H9 (cell line): ENCODE measurements at regions not wholly inside any gene's neighbourhood (a gene's known extent, or its start where the extent isn't known, plus 50 kb on each side); places are given as distances from the start of the nearest gene placed in this dataset.

Experiments
- DNase-seq: peaks from one replicate; pipeline ENCODE4 v3.0.0-alpha.2; 2017
- H2AFZ ChIP-seq: one replicate; pipeline ENCODE4 v1.6.1; 2013; ENCODE audit warnings: mild to moderate bottlenecking, low read length, control low read depth, moderate library complexity
- H2AK5ac ChIP-seq: 2 replicates; pipeline ENCODE4 v1.6.1; 2013; ENCODE audit warnings: low read length, control low read depth, mixed read lengths; ENCODE audit not compliant: insufficient read length
- H2BK120ac ChIP-seq: one replicate; pipeline ENCODE4 v1.6.1; 2013; ENCODE audit warnings: low read depth, mild to moderate bottlenecking, low read length, control low read depth, inconsistent platforms; ENCODE audit not compliant: poor library complexity, severe bottlenecking
- H2BK12ac ChIP-seq: 2 replicates; pipeline ENCODE4 v1.6.1; 2013; ENCODE audit warnings: low read length, control low read depth, mixed read lengths, low read depth; ENCODE audit not compliant: insufficient read length
- H2BK15ac ChIP-seq: 2 replicates; pipeline ENCODE4 v1.6.1; 2013; ENCODE audit warnings: low read depth, low read length, control low read depth
- H2BK20ac ChIP-seq: one replicate; pipeline ENCODE4 v1.6.1; 2013; ENCODE audit warnings: low read depth, mild to moderate bottlenecking, low read length, control low read depth, inconsistent platforms; ENCODE audit not compliant: poor library complexity, severe bottlenecking
- H2BK5ac ChIP-seq: 2 replicates; pipeline ENCODE4 v1.6.1; 2013; ENCODE audit warnings: low read length, control low read depth, mixed read lengths; ENCODE audit not compliant: insufficient read length
- H3K14ac ChIP-seq: 2 replicates; pipeline ENCODE4 v1.6.1; 2013; ENCODE audit warnings: low read length, control low read depth; ENCODE audit not compliant: insufficient read depth
- H3K18ac ChIP-seq: 2 replicates; pipeline ENCODE4 v1.6.1; 2013; ENCODE audit warnings: low read depth, mild to moderate bottlenecking, mixed read lengths, low read length, control low read depth; ENCODE audit not compliant: insufficient read length
- H3K23ac ChIP-seq: 2 replicates; pipeline ENCODE4 v1.6.1; 2013; ENCODE audit warnings: low read length, control low read depth, mixed read lengths, low read depth; ENCODE audit not compliant: insufficient read length
- H3K23me2 ChIP-seq: 2 replicates; pipeline ENCODE4 v1.6.1; 2013; ENCODE audit warnings: low read depth, mild to moderate bottlenecking, mixed read lengths, low read length, control low read depth; ENCODE audit not compliant: insufficient read length, poor library complexity, severe bottlenecking
- H3K27ac ChIP-seq: 2 replicates; pipeline ENCODE4 v1.5.1; 2013; ENCODE audit warnings: low read length, control low read depth, mixed read lengths, low read depth; ENCODE audit not compliant: insufficient read length
- H3K27me3 ChIP-seq: 2 replicates; pipeline ENCODE4 v1.6.1; 2013; ENCODE audit warnings: low read length, control low read depth, inconsistent platforms; ENCODE audit not compliant: insufficient read depth
- H3K4ac ChIP-seq: 2 replicates; pipeline ENCODE4 v1.6.1; 2013; ENCODE audit warnings: low read depth, mild to moderate bottlenecking, control low read depth, inconsistent platforms, low read length, moderate library complexity
- H3K4me1 ChIP-seq: 2 replicates; pipeline ENCODE4 v1.6.1; 2013; ENCODE audit warnings: low read length, control low read depth, inconsistent platforms; ENCODE audit not compliant: insufficient read depth
- H3K4me2 ChIP-seq: 2 replicates; pipeline ENCODE4 v1.6.1; 2013; ENCODE audit warnings: low read length, control low read depth, mixed read lengths; ENCODE audit not compliant: insufficient read length, insufficient read depth
- H3K56ac ChIP-seq: 2 replicates; pipeline ENCODE4 v1.6.1; 2013; ENCODE audit warnings: low read depth, mild to moderate bottlenecking, mixed read lengths, low read length, control low read depth; ENCODE audit not compliant: insufficient read length
- H3K79me1 ChIP-seq: 2 replicates; pipeline ENCODE4 v1.6.1; 2013; ENCODE audit warnings: low read depth, mild to moderate bottlenecking, moderate library complexity, low read length, control low read depth, inconsistent platforms; ENCODE audit not compliant: insufficient read depth, poor library complexity, severe bottlenecking
- H3K79me2 ChIP-seq: 2 replicates; pipeline ENCODE4 v1.6.1; 2013; ENCODE audit warnings: low read length, control low read depth, inconsistent platforms; ENCODE audit not compliant: insufficient read depth
- H3K9ac ChIP-seq: 2 replicates; pipeline ENCODE4 v1.6.1; 2013; ENCODE audit warnings: low read length, control low read depth, mixed read lengths; ENCODE audit not compliant: insufficient read length; ENCODE audit errors: extremely low read depth
- H3K9me3 ChIP-seq: one replicate; pipeline ENCODE4 v1.6.1; 2013; ENCODE audit warnings: low read depth, low read length, inconsistent platforms; ENCODE audit not compliant: control insufficient read depth
- H3T11ph ChIP-seq: one replicate; pipeline ENCODE4 v1.6.1; 2013; ENCODE audit warnings: mild to moderate bottlenecking, low read length, control low read depth, inconsistent platforms
- H4K20me1 ChIP-seq: one replicate; pipeline ENCODE4 v1.6.1; 2013; ENCODE audit not compliant: control insufficient read depth, insufficient read length, insufficient read depth
- H4K5ac ChIP-seq: 2 replicates; pipeline ENCODE4 v1.6.1; 2013; ENCODE audit warnings: low read depth, mild to moderate bottlenecking, mixed read lengths, low read length, control low read depth; ENCODE audit not compliant: insufficient read length
- H4K8ac ChIP-seq: replicated peaks from 2 replicates; pipeline ENCODE4 v1.6.1; 2013; ENCODE audit warnings: low read length, control low read depth, mixed read lengths, low read depth; ENCODE audit not compliant: insufficient read length
- H4K91ac ChIP-seq: 2 replicates; pipeline ENCODE4 v1.6.1; 2013; ENCODE audit warnings: low read depth, mild to moderate bottlenecking, moderate library complexity, mixed read lengths, low read length, control low read depth; ENCODE audit not compliant: insufficient read length
- H3K27ac Mint-ChIP-seq, 3 experiments: 2 replicates in 2 of 3; 3 replicates in 1 of 3; pipeline ENCODE4 v1.8.0; 2020 to 2021; ENCODE audit warnings: mixed read lengths in 3 of 3, mild to moderate bottlenecking in 1 of 3, moderate library complexity in 1 of 3
- H3K27me3 Mint-ChIP-seq: 2 replicates; pipeline ENCODE4 v1.8.0; 2021; ENCODE audit warnings: low read depth, mild to moderate bottlenecking, moderate library complexity, mixed read lengths
- H3K36me3 Mint-ChIP-seq, 3 experiments: 2 replicates in 2 of 3; 3 replicates in 1 of 3; pipeline ENCODE4 v1.8.0; 2020 to 2021; ENCODE audit warnings: low read depth in 3 of 3, mixed read lengths in 3 of 3; ENCODE audit not compliant: insufficient read depth in 1 of 3
- H3K4me1 Mint-ChIP-seq, 2 experiments: 2 replicates each; pipeline ENCODE4 v1.8.0; 2020; ENCODE audit warnings: mixed read lengths in 2 of 2
- H3K4me3 Mint-ChIP-seq, 2 experiments: 2 replicates in 1 of 2; 3 replicates in 1 of 2; pipeline ENCODE4 v1.8.0; 2020 to 2021; ENCODE audit warnings: mild to moderate bottlenecking in 2 of 2, mixed read lengths in 2 of 2, moderate library complexity in 1 of 2
- H3K9me3 Mint-ChIP-seq, 2 experiments: 2 replicates in 1 of 2; 3 replicates in 1 of 2; pipeline ENCODE4 v1.8.0; 2020; ENCODE audit warnings: mild to moderate bottlenecking in 2 of 2, mixed read lengths in 2 of 2, moderate library complexity in 1 of 2
- CTCF ChIP-seq: fragments of 200-600 bp; sonication (generic); conservative IDR thresholded peaks from 3 replicates; pipeline ENCODE4 v1.8.0; 2021; ENCODE audit warnings: antibody characterized with exemption, mild to moderate bottlenecking
- WGBS: extraction: QIAGEN DNeasy Blood & Tissue Kit; methylation state at CpG from one replicate; pipeline ENCODE4 v1.1.7; 2013; ENCODE audit warnings: missing lambda C conversion rate, low lambda C conversion rate, mixed read lengths; ENCODE audit not compliant: insufficient read length; ENCODE audit errors: extremely low coverage; 5-methylcytosine and 5-hydroxymethylcytosine counted together

DNA sequence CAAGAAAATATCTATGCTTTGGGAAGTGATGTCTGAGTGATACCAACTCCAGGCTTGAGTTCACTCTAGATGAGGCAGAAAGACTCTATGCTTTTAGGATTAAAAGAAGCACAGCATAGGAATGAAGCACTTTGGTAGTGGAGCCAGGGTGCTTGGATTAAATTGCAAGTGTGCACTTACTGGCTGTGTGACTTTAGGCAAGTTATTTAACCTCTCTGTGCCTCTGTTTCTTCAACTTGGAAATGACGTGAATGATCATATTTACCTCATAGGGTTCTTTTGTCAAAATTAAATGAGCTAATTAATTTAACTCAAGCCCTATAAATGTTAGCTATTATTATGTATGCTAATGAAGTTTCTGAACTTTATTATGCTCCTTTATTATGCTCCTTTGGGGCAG, 446.1 kb downstream of the TTLL7 start:
- H3K27me3 ChIP-seq = no peaks in the 10 kb centered on the region
- no peaks in the 10 kb centered on the region for H3K9me3 ChIP-seq
- Mint-ChIP-seq H3K4me1 (peaks cover 18 to 22% of the 10 kb centered on the region in 2 experiments), H3K4me3 (no peak overlapping the region), H3K27ac (no peak overlapping the region), H3K27me3 (no peaks in the 10 kb centered on the region), H3K9me3 (0 out of 5 replicates have a peak, but pooled peaks cover 0 to under 1% of the 10 kb centered on the region in 2 experiments), H3K36me3 (no peaks in the 10 kb centered on the region)
- peaks cover 2% of the 10 kb centered on the region; the same call in 1 of the 2 replicates for H3K4me1 ChIP-seq
- H4K91ac ChIP-seq = no peak overlapping the region
- TF ChIP-seq CTCF = no peak
- no peaks in the 10 kb centered on the region for H3K79me2 ChIP-seq
- WGBS = no CpG with 5 or more reads among the region's 1 CpG
- no peak overlapping the region for H3T11ph ChIP-seq
- no peak overlapping the region for H2BK120ac ChIP-seq
- no peak overlapping the region for H4K8ac ChIP-seq
- DNase-seq = no peak
- H3K56ac ChIP-seq = no peak overlapping the region
- H4K5ac ChIP-seq = no peak overlapping the region
- H3K4ac ChIP-seq = no peak overlapping the region
- H3K14ac ChIP-seq = no peak overlapping the region
- H3K23ac ChIP-seq = no peak overlapping the region
- H3K23me2 ChIP-seq = no peaks in the 10 kb centered on the region
- H3K79me1 ChIP-seq = no peaks in the 10 kb centered on the region
- H2BK20ac ChIP-seq = no peak overlapping the region
- H4K20me1 ChIP-seq = no peaks in the 10 kb centered on the region
- no peak overlapping the region for H2AK5ac ChIP-seq
- no peak overlapping the region for H3K4me2 ChIP-seq
- no peak overlapping the region for H2BK12ac ChIP-seq
- H2AFZ ChIP-seq = no peak overlapping the region
- no peak overlapping the region for H2BK5ac ChIP-seq
- no peak overlapping the region for H3K9ac ChIP-seq
- no peak overlapping the region for H3K27ac ChIP-seq
- no peak overlapping the region for H2BK15ac ChIP-seq
- no peak overlapping the region for H3K18ac ChIP-seq
